Neural crest cell (in vitro differentiated cells): ENCODE measurements at regions not wholly inside any gene's neighbourhood (a gene's known extent, or its start where the extent isn't known, plus 50 kb on each side); places are given as distances from the start of the nearest gene placed in this dataset.

Experiments
- DNase-seq: peaks from one replicate; pipeline ENCODE4 v3.0.0; 2021; ENCODE audit warnings: low read depth, mixed read lengths, low spot score
- H3K27ac Mint-ChIP-seq: one replicate; pipeline ENCODE4 v1.8.0; 2021; ENCODE audit warnings: mild to moderate bottlenecking, mixed read lengths; ENCODE audit not compliant: unreplicated experiment
- H3K27me3 Mint-ChIP-seq: 2 replicates; pipeline ENCODE4 v1.8.0; 2021; ENCODE audit warnings: low read depth, mild to moderate bottlenecking, mixed read lengths
- H3K36me3 Mint-ChIP-seq: 2 replicates; pipeline ENCODE4 v1.8.0; 2021; ENCODE audit warnings: low read depth, mild to moderate bottlenecking, mixed read lengths
- H3K4me1 Mint-ChIP-seq: 2 replicates; pipeline ENCODE4 v1.8.0; 2021; ENCODE audit warnings: mixed read lengths
- H3K4me3 Mint-ChIP-seq: one replicate; pipeline ENCODE4 v1.8.0; 2021; ENCODE audit warnings: mild to moderate bottlenecking, mixed read lengths
- H3K9me3 Mint-ChIP-seq: 2 replicates; pipeline ENCODE4 v1.8.0; 2021; ENCODE audit warnings: mixed read lengths
- TF ChIP-seq, protein P1 (sequence below): fragments of 200-600 bp; sonication (generic); conservative IDR thresholded peaks from 2 replicates; pipeline ENCODE4 v1.5.0; 2021; ENCODE audit warnings: antibody characterized with exemption, mild to moderate bottlenecking

DNA sequence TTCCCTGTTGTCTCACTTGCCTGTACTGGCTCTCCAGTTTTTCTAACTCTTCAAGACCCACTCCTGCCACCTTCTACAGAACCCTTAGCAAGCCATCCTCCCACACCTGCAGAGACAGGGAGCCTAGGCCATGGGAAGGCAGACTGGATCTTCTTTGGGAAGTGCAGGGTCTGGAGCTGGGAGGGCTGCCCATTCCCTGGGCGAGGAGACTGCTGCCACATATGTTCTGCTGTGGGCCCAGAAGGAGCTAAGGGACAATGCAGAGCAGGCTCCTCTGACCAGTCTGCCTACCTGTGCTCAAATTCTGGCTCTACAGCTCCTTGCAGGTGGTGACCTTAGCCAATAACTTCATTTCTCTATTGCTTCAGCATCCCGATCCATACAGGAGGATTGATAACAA lies 152.1 kb upstream of the CELF4 start:
- no peak overlapping the region for H3K4me3 Mint-ChIP-seq
- H3K27me3 Mint-ChIP-seq = no peaks in the 10 kb centered on the region
- H3K36me3 Mint-ChIP-seq = no peaks in the 10 kb centered on the region

DNA sequence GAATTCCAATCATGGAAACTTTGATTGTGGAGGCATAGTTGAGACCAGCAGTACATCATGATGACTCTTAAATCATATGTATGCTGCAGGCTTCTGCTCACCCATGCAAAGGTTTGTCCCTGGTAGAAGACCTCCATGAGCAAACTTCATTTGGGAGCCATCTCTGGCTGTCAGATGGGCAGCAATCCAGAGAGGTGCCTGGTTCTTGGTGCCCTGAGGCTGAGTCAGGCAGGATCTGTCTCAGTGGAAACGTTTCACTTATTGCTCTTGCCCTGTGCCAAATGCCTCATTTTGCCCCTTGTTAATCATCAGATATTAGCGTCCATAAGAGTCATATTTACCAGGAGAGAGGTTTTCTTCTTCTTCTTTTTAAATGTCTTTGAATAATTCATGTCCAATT lies 151.5 kb upstream of the CELF4 start:
- Mint-ChIP-seq H3K36me3 (no peaks in the 10 kb centered on the region), H3K9me3 (no peaks in the 10 kb centered on the region), H3K27me3 (no peaks in the 10 kb centered on the region), H3K27ac (no peak overlapping the region), H3K4me1 (no peaks in the 10 kb centered on the region), H3K4me3 (no peak overlapping the region)
- TF ChIP-seq, protein P1, sequence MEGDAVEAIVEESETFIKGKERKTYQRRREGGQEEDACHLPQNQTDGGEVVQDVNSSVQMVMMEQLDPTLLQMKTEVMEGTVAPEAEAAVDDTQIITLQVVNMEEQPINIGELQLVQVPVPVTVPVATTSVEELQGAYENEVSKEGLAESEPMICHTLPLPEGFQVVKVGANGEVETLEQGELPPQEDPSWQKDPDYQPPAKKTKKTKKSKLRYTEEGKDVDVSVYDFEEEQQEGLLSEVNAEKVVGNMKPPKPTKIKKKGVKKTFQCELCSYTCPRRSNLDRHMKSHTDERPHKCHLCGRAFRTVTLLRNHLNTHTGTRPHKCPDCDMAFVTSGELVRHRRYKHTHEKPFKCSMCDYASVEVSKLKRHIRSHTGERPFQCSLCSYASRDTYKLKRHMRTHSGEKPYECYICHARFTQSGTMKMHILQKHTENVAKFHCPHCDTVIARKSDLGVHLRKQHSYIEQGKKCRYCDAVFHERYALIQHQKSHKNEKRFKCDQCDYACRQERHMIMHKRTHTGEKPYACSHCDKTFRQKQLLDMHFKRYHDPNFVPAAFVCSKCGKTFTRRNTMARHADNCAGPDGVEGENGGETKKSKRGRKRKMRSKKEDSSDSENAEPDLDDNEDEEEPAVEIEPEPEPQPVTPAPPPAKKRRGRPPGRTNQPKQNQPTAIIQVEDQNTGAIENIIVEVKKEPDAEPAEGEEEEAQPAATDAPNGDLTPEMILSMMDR = no peak
- DNase-seq = no peak

More for the DNA sequence above, 152.1 kb upstream of the CELF4 start:
- Mint-ChIP-seq H3K4me1 (no peaks in the 10 kb centered on the region), H3K9me3 (no peaks in the 10 kb centered on the region), H3K27ac (no peak overlapping the region)
- no peak for DNase-seq
- TF ChIP-seq, protein P1 = no peak

DNA sequence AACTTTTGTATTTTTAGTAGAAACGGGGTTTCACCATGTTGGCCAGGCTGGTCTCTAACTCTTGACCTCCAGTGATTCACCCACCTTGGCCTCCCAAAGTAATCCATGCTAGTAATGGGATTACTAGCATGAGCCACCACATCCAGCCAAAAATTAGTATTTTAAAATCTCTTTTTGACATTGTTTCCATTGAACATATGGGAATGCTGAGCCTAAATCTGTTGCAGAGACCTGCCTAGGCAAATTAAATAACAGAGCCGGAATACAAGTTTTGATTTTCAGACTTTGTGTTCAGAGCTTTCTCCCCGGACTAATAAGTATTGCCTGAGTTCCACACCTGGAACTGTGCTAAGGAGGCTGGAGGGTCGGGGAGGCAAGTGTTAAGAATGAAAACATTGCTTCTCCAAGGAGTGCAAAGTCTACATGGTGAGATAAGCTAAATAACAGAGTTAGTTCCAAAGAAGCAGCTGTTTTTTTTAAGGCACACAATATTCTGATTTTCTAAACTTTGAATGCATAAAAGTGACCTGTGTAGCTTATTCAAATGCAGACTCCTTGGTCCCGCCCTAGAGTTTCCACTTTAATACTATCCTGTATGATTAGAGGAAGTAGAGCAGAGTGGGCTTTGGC lies 150.6 kb upstream of the CELF4 start:
- H3K36me3 Mint-ChIP-seq = no peaks in the 10 kb centered on the region
- H3K27me3 Mint-ChIP-seq = no peaks in the 10 kb centered on the region
- no peaks in the 10 kb centered on the region for H3K4me1 Mint-ChIP-seq
- no peak overlapping the region for H3K4me3 Mint-ChIP-seq
- H3K9me3 Mint-ChIP-seq = no peaks in the 10 kb centered on the region
- no peak overlapping the region for H3K27ac Mint-ChIP-seq
- DNase-seq = no peak
- TF ChIP-seq, protein P1 = no peak

DNA sequence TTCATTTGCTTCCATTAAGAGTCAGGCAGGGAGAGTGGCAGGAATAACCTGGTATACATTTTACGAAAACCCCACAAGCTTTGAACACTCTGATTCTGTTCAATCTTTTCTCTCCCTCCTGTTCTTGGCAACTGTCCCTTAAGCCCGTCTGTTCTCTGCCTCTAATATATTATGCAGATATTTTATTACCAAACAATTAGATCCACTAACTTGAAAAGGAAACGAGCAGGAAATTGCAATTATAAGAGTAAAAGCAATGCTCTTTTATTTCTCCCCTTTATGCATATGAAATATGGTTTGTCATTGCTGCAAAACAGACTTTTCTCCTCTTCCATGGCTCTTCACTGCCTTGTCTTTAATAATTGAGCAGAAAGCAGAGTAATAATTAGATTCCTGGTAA lies 149.1 kb upstream of the CELF4 start:
- no peaks in the 10 kb centered on the region for H3K27me3 Mint-ChIP-seq
- no peaks in the 10 kb centered on the region for H3K4me1 Mint-ChIP-seq
- TF ChIP-seq, protein P1 = no peak
- H3K4me3 Mint-ChIP-seq = no peak overlapping the region
- DNase-seq = no peak
- H3K9me3 Mint-ChIP-seq = no peaks in the 10 kb centered on the region
- no peak overlapping the region for H3K27ac Mint-ChIP-seq
- H3K36me3 Mint-ChIP-seq = no peaks in the 10 kb centered on the region

DNA sequence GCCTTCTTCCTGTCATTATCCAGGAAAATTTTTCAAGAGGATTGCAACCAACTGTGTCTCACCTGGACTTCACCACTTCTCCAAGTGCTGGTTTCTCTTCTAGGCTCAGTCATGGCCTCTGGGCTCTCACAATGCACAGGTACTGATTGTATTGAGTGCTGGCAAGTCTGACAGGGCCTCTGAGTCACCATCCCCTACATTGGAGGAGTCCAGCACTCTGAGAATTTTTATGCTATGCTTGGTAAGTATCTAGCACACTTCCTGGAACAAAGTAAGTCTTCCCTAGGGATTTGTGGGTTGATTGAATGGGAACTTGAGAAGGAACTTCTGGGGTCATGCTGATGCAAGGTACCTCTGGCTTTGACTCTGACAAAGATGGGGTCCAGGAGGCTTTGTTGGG lies 147.2 kb upstream of the CELF4 start:
- no peak overlapping the region for H3K4me3 Mint-ChIP-seq
- no peaks in the 10 kb centered on the region for H3K36me3 Mint-ChIP-seq
- TF ChIP-seq, protein P1 = no peak
- H3K9me3 Mint-ChIP-seq = no peaks in the 10 kb centered on the region
- no peak overlapping the region for H3K27ac Mint-ChIP-seq
- no peaks in the 10 kb centered on the region for H3K4me1 Mint-ChIP-seq
- no peaks in the 10 kb centered on the region for H3K27me3 Mint-ChIP-seq
- DNase-seq = no peak
